Right cardiac atrium (tissue), 5 donors: ENCODE measurements at regions not wholly inside any gene's neighbourhood (a gene's known extent, or its start where the extent isn't known, plus 50 kb on each side); places are given as distances from the start of the nearest gene placed in this dataset.

Experiments
- ATAC-seq, 2 donors: fragments of 200-7000 bp; cut with Tn5 transposase; one replicate each; pipeline versions ENCODE4 v1.8.0 to v1.9.1; 2020; ENCODE audit warnings: moderate library complexity in 2 of 2, mild to moderate bottlenecking in 1 of 2
- DNase-seq, 3 donors: peaks; one replicate each; pipeline ENCODE4 v3.0.0-alpha.2; 2020
- H3K27ac ChIP-seq: one replicate; pipeline ENCODE4 v1.5.1; 2013; ENCODE audit warnings: mild to moderate bottlenecking, low read length, control low read depth, moderate library complexity
- H3K27me3 ChIP-seq: one replicate; pipeline ENCODE4 v1.6.1; 2013; ENCODE audit not compliant: control insufficient read depth, insufficient read depth
- H3K4me1 ChIP-seq: one replicate; pipeline ENCODE4 v1.6.1; 2013; ENCODE audit warnings: low read length; ENCODE audit not compliant: control insufficient read depth, insufficient read depth
- H3K4me3 ChIP-seq: one replicate; pipeline ENCODE4 v1.5.1; 2013; ENCODE audit warnings: low read length, control low read depth
- H3K9me3 ChIP-seq: one replicate; pipeline ENCODE4 v1.6.1; 2013; ENCODE audit warnings: low read length; ENCODE audit not compliant: control insufficient read depth
- WGBS: extraction: QIAGEN DNeasy Blood & Tissue Kit; methylation state at CpG from one replicate; pipeline ENCODE4 v1.1.7; 2013; 5-methylcytosine and 5-hydroxymethylcytosine counted together
- intact Hi-C, 4 donors: fragments of 100-400 bp; cut with DNase I; formaldehyde crosslinking; loops; one replicate each; pipeline versions ENCODE4 v1.11.0 to v1.14.0; 2022 to 2023
- donor health status: healthy with polysubstance abuse.
- donor health status: DM: no; HTN: yes; CAD: no.
- donor health status: DM: no; HTN: no; CAD: no.
- donor health status: DM: no; HTN: yes; CAD: no; lungs with severe emphysema.
- donor health status: DM: yes; HTN: yes; CAD: no.

GRCh38 chr22:47298017-47298785, 535.8 kb downstream of the TBC1D22A start:
- H3K27me3 ChIP-seq: no peaks in the 10 kb centered on the region
- no peak for DNase-seq
- 82% methylated on average over 10 of the region's 10 CpGs for WGBS

GRCh38 chr22:47297261-47298016, 535.0 kb downstream of the TBC1D22A start:
- Histone ChIP-seq H3K9me3 (no peaks in the 10 kb centered on the region), H3K4me3 (no peak overlapping the region), H3K27ac (no peak overlapping the region), H3K27me3 (no peaks in the 10 kb centered on the region), H3K4me1 (no peaks in the 10 kb centered on the region)
- ATAC-seq: no peak
- 87% methylated on average over 20 of the region's 20 CpGs for WGBS
- intact Hi-C loops: no loop called here
- DNase-seq: no peak

More at GRCh38 chr22:47298017-47298785, 535.8 kb downstream of the TBC1D22A start:
- ATAC-seq: no peak
- Histone ChIP-seq H3K27ac (no peak overlapping the region), H3K9me3 (no peaks in the 10 kb centered on the region), H3K4me1 (no peaks in the 10 kb centered on the region), H3K4me3 (no peak overlapping the region)
- intact Hi-C loops: no loop called here

- whole genome bisulfite sequencing: 66% methylated on average over 25 of the region's 25 CpGs
- Histone ChIP-seq H3K9me3 (no peaks in the 10 kb centered on the region), H3K4me3 (no peak overlapping the region), H3K27ac (no peak overlapping the region), H3K4me1 (no peaks in the 10 kb centered on the region), H3K27me3 (no peaks in the 10 kb centered on the region)
- intact Hi-C loops: no loop called here
- DNase-seq: no peak
- no peak for ATAC-seq
These were observed 534.2 kb downstream of the TBC1D22A start for GRCh38 chr22:47296405-47297260.

GRCh38 chr22:47295982-47296381, 533.5 kb downstream of the TBC1D22A start:
- no peak overlapping the region for H3K4me3 ChIP-seq
- H3K27me3 ChIP-seq: no peaks in the 10 kb centered on the region
- no peaks in the 10 kb centered on the region for H3K4me1 ChIP-seq
- no peaks in the 10 kb centered on the region for H3K9me3 ChIP-seq
- no peak for DNase-seq
- H3K27ac ChIP-seq: no peak overlapping the region
- ATAC-seq: no peak
- 83% methylated on average over 10 of the region's 10 CpGs for WGBS
- intact Hi-C loops: no loop called here

- H3K4me3 ChIP-seq: no peak overlapping the region
- WGBS: 78% methylated on average over 21 of the region's 21 CpGs
- intact Hi-C loops: no loop called here
- ATAC-seq: no peak
- H3K27ac ChIP-seq: no peak overlapping the region
- no peak for DNase-seq
- no peaks in the 10 kb centered on the region for H3K9me3 ChIP-seq
- H3K27me3 ChIP-seq: no peaks in the 10 kb centered on the region
- H3K4me1 ChIP-seq: no peaks in the 10 kb centered on the region
These were observed 532.9 kb downstream of the TBC1D22A start for GRCh38 chr22:47295226-47295901.

GRCh38 chr22:47294576-47294975, 532.1 kb downstream of the TBC1D22A start:
- no peak for DNase-seq
- Histone ChIP-seq H3K27me3 (no peaks in the 10 kb centered on the region), H3K4me3 (no peak overlapping the region), H3K27ac (no peak overlapping the region), H3K9me3 (no peaks in the 10 kb centered on the region), H3K4me1 (no peaks in the 10 kb centered on the region)
- WGBS: 78% methylated on average over 5 of the region's 5 CpGs
- no peak for ATAC-seq
- intact Hi-C loops: no loop called here

- Histone ChIP-seq H3K4me1 (no peaks in the 10 kb centered on the region), H3K27me3 (no peaks in the 10 kb centered on the region), H3K9me3 (no peaks in the 10 kb centered on the region), H3K27ac (no peak overlapping the region), H3K4me3 (no peak overlapping the region)
- 78% methylated on average over 6 of the region's 6 CpGs for WGBS
- intact Hi-C loops: no loop called here
- DNase-seq: no peak
- ATAC-seq: peak in 1 of 2 donors; percentile 11
These were observed 531.7 kb downstream of the TBC1D22A start for GRCh38 chr22:47294222-47294532.

GRCh38 chr22:47293368-47294221, 531.1 kb downstream of the TBC1D22A start:
- Histone ChIP-seq H3K4me3 (no peak overlapping the region), H3K9me3 (no peaks in the 10 kb centered on the region), H3K27ac (no peak overlapping the region), H3K4me1 (no peaks in the 10 kb centered on the region), H3K27me3 (no peaks in the 10 kb centered on the region)
- WGBS: 83% methylated on average over 18 of the region's 18 CpGs
- intact Hi-C loops: no loop called here
- DNase-seq (no peak), ATAC-seq (no peak)

- intact Hi-C loops: no loop called here
- WGBS: 66% methylated on average over 18 of the region's 18 CpGs
- peak in 1 of 3 donors; percentile 64 for DNase-seq
- ATAC-seq: peak in 1 of 2 donors; percentile 54
- Histone ChIP-seq H3K27me3 (no peaks in the 10 kb centered on the region), H3K27ac (no peak overlapping the region), H3K4me3 (no peak overlapping the region), H3K4me1 (no peaks in the 10 kb centered on the region), H3K9me3 (no peaks in the 10 kb centered on the region)
These were observed 530.3 kb downstream of the TBC1D22A start for GRCh38 chr22:47292546-47293320.
